ENCODE measurements at regions not wholly inside any gene's neighbourhood (a gene's known extent, or its start where the extent isn't known, plus 50 kb on each side); places are given as distances from the start of the nearest gene placed in this dataset.

- TF ChIP-seq POLR2A (IDR thresholded peaks at IDR 0.05): no peak
- TF ChIP-seq CTCF (IDR thresholded peaks at IDR 0.05): no peak
These were observed 88.2 kb upstream of the HK2 start for GRCh38 chr2:74745766-74746165.
